GM19455 (cell line): ENCODE measurements at regions not wholly inside any gene's neighbourhood (a gene's known extent, or its start where the extent isn't known, plus 50 kb on each side); places are given as distances from the start of the nearest gene placed in this dataset.
"Not testable (repeated sequence)": the region's sequence is repeated elsewhere in the genome, so short reads cannot be mapped to it uniquely, and the experiment has no call there.

Experiments
- ATAC-seq: cut with Tn5 transposase; IDR thresholded peaks from one replicate; pipeline ENCODE4 v1.9.1; 2021; ENCODE audit not compliant: unreplicated experiment

- ATAC-seq: not testable (repeated sequence)
Measured at GRCh38 chr15:21774760-21775159, 102.8 kb downstream of the POTEB start.

DNA sequence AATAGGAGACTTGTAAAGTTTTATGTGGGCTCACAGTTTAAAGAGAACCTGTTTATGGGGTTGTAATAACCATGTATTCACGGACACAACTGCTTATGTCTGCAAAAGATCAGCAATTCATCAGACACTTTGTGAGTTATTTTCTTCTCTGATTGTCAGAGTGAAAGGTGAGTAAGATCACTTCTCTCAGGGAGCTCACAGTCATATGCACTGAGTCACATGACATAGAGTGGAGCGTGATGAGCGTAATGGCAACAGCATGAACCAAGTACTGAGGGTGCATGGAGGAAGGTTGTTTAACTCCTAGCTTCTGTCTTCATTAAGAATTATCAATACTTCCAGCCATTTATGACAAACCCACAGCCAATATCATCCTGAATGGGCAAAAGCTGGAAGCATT lies 111.0 kb downstream of the POTEB start:
- ATAC-seq: not testable (repeated sequence)

- not testable (repeated sequence) for ATAC-seq
Measured at GRCh38 chr15:21763756-21764155, 113.8 kb downstream of the POTEB start.

DNA sequence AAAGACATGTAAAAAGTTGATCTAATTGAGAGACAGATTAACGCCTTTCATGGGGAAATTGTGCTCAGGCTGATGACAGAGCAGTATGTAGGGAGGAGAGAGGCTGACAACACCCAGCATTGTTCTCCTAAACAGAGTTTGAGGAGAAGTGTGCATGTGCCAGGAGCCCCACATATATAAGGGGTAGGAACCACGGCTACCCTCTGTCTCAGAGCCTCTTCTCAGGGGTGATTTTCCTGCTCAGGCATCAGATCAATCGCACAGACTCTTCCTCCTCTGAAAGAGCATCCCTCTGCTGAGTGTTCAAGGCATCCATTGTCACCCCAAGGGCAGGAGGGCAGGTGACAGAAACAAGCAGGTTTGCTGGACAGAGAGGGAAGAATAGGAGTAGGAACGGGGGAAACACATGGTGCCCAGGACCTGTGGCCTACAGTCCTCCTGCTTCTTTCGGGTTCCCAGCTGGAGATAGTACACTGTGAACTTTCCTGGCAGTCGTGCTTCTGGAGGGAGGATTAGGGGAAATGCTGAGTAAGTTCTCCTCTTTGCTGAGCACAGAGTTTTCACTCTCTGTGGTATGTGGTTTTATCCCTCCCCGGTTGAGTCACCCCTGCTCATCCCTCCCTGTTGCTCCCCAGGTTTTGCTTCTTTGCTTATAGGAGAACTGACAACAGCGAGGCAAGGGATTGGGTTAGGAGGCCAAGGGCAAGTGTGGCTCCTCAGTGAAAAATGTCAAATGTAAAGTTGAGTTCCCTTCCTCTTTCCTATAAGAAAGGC lies 117.1 kb downstream of the POTEB start:
- ATAC-seq: not testable (repeated sequence)

DNA sequence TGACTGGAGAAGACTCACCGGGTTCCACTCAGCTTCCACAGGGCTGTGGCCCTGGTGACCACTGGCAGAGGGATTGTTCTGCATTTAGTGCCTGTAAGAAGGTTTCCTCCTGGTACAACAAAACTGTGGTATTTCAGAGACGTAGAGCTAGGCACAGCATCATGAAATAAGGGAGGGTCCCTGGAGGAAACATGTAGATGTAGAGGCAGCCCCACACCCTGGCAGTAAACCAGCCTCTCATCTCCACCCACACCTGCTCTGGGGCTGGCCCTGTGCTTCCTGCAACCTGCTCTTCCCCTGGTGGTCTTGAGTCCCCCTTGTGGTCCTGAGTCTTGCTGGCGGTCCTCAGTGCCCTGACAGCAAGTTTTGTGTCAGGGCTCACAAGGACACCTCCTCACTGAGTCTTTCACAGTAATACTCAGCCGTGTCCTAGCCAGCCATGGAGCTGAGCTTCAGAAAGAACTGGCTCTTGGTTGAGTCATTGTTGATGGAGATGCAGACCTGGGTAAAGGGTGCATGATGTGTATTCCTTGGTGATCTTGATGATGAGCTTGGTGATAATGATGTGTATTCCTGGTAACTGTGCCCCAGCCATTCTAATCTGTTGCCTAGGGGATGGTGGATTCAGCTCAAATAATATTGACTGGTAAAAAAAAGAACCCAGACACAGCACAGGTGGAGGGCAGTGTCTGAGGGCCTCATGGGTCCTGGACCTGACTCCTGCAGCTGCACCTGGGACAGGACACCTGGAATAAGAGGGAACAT lies 118.0 kb downstream of the POTEB start:
- ATAC-seq: not testable (repeated sequence)

GRCh38 chr15:21753838-21754237 lies 123.7 kb downstream of the POTEB start:
- not testable (repeated sequence) for ATAC-seq

GRCh38 chr15:21752124-21752957 lies 125.2 kb downstream of the POTEB start:
- not testable (repeated sequence) for ATAC-seq

DNA sequence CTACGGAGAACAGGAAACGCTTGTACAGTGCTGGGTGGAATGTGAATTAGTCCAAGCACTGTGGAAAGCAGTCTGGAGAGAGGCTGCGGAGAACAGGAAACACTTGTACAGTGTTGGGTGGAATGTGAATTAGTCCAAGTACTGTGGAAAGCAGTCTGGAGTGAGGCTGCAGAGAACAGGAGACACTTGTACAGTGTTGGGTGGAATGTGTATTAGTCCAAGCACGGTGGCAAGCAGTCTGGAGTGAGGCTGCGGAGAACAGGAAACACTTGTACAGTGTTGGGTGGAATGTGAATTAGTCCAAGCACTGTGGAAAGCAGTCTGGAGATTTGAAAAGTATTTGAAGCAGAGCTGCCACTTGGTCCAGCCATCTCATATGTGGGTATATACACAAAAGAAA lies 128.4 kb downstream of the POTEB start:
- not testable (repeated sequence) for ATAC-seq

DNA sequence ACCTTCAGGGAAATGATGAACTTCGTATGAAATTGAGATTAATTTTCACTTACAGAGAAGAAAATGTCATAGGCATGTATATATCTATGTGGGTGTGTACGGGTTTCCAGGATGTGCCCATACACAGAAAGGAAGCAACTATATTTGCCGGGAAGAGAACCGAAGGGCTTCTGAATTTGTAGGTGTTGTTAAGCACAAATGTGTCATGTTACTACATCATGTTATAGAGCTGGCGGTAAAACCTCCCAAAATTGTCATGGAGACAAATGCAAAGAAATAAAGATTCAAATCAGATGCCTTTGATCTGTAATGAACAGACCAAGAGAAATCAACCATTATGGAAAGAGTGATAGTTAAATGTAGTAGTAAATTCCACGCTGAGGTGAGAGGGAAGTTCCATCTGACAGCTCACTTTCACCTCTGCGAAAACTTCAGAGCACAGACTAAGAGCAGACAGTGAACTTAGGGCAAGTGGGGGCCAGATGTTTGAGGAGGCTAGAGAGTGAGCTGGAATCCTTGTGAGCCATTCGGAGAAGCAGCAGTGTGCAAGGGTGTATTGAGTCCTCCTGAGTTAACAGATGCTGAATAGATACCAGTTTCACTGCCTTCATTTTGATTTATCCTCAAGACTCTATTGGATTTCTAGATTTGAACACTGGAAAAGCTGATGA lies 133.2 kb downstream of the POTEB start:
- not testable (repeated sequence) for ATAC-seq

DNA sequence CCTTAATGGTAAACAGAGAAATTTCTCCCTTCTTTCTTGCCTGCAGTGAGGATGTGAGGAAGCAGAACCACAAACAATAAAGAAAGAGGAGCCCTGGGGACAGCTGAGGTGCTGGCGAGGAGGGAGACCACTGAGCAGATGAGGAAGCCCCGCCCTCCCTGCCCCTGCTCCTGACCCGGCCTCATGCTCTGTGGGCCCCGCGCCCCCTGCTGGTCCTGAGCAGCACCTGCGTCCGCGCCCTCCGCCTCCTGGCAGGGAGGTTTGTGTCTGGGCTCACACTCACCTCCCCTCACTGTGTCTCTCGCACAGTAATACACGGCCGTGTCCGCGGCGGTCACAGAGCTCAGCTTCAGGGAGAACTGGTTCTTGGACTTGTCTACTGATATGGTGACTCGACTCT lies 135.5 kb downstream of the POTEB start:
- not testable (repeated sequence) for ATAC-seq

GRCh38 chr15:21738003-21738402 lies 139.5 kb downstream of the POTEB start:
- ATAC-seq: not testable (repeated sequence)

- ATAC-seq: not testable (repeated sequence)
Measured at GRCh38 chr15:21736443-21736842, 141.1 kb downstream of the POTEB start.

GRCh38 chr15:21735837-21736236 lies 141.7 kb downstream of the POTEB start:
- not testable (repeated sequence) for ATAC-seq

DNA sequence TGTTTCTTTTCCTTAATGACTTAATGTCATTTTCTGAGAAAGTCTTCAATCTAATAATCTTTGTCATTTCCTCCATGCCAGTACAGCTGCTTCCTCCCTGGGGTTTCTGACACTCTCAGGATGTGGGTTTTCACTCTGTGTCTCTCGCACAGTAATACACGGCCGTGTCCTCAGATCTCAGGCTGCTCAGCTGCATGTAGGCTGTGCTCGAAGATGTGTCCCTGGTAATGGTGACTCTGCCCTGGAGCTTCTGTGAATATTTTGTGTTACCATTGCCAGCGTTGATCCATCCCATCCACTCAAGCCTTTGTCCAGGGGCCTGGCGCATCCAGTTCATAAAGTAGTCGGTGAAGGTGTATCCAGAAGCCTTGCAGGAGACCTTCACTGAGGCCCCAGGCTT lies 142.2 kb downstream of the POTEB start:
- ATAC-seq: not testable (repeated sequence)

DNA sequence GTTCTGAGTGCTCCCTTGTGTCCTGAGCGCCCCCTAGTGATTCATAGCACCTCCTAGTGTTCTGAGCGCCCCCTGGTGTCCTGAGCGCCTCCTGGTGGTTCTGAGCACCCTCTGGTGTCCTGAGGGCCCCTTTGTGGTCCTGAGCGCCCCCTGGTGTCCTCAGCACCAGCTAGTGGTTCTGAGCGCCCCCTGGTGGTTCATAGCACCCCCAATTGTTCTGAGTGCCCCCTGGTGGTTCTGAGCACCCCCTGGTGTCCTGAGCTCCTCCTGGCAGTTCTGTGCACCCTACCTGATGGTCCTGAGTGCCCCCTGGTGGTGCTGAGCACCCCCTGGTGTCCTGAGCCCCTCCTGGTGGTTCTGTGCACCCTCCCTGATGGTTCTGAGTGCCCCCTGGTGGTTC lies 146.0 kb downstream of the POTEB start:
- peak; percentile 54 for ATAC-seq

DNA sequence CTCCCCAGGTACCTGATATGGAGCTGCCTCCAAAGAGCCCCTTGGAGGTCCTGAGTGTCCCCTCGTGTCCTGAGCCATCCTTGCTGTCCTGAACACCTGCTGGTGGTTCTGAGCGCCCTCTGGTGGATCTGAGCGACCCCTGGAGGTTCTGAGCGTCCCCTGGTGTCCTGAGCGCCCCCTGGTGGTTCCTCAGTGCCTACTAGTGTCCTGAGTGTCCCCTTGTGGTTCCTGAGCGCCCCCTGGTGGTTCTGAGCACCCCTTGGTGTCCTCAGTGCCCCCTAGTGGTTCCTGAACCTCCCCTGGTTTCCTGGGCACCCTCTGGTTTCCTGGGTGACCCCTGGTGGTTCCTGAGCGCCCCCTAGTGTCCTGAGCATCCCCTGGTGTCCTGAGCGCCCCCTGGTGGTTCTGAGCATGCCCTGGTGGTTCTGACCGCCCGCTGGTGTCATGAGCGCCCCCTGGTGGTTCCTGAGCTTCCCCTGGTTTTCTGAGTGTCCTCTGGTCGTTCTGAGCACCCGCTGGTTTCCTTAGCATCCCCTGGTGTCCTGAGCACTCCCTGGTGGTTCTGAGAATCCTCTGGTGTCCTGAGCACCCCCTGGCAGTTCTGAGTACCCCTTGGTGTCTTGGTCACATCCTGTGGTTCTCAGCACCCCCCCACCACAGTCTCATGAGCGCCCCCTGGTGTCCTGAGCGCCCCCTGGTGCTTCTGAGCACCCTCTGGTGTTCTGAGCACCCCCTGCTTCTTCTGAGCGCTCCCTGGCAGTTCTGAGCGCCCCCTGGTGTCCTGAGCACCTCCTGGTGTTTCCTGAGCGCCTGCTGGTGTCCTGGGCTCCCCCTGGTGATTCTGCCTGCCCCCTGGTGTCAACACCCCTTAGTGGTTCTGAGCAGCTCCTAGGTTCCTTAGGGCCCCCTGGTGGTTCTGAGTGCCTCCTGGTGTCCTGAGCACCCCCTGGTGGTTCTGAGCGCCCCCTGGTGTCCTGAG lies 146.8 kb downstream of the POTEB start:
- peak; percentile 72 for ATAC-seq

DNA sequence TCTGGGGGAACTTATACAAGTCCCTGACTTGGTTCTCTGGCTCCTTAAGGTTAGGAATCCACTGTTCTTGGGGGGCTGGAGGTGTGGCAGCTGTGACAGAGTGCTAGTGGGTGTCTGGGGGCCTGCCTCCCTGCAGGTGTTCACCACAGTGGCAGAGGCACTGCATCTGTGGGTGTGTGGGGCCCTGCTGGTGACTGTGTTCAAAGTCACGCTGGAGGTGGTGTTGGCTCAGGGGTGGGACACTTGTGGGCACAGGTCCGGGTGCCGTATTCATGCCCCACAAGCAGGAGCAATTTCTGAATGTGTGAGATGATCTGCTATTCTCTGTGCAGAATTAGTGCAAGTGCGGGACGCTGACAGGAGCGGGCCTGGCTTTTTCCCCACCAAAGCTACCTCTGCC lies 152.5 kb downstream of the POTEB start:
- not testable (repeated sequence) for ATAC-seq

GRCh38 chr15:21721115-21721514 lies 156.4 kb downstream of the POTEB start:
- ATAC-seq: not testable (repeated sequence)

- peak; percentile 76 for ATAC-seq
Measured at GRCh38 chr15:21718779-21719178, 158.8 kb downstream of the POTEB start.
